ENCODE measurements at regions not wholly inside any gene's neighbourhood (a gene's known extent, or its start where the extent isn't known, plus 50 kb on each side); places are given as distances from the start of the nearest gene placed in this dataset.

GRCh38 chr18:41207706-41208105 lies 747.3 kb upstream of the PIK3C3 start:
- DNase-seq: no peak

GRCh38 chr18:41206341-41206830 lies 748.6 kb upstream of the PIK3C3 start:
- DNase-seq: no peak

- no peak for DNase-seq
Measured at GRCh38 chr18:41199212-41199611, 755.8 kb upstream of the PIK3C3 start.

- no peak for DNase-seq
Measured at GRCh38 chr18:41197967-41198366, 757.1 kb upstream of the PIK3C3 start.

GRCh38 chr18:41170346-41170745 lies 784.7 kb upstream of the PIK3C3 start:
- no peak for DNase-seq

GRCh38 chr18:41165625-41166024 lies 789.4 kb upstream of the PIK3C3 start:
- DNase-seq: no peak

- DNase-seq: no peak
Measured at GRCh38 chr18:41162781-41163180, 792.3 kb upstream of the PIK3C3 start.

- no peak for DNase-seq
Measured at GRCh38 chr18:41162191-41162590, 792.8 kb upstream of the PIK3C3 start.

- no peak for DNase-seq
Measured at GRCh38 chr18:41155910-41156851, 798.9 kb upstream of the PIK3C3 start.

- DNase-seq: no peak
Measured at GRCh38 chr18:41155025-41155424, 800.0 kb upstream of the PIK3C3 start.

GRCh38 chr18:41153871-41154270 lies 801.2 kb upstream of the PIK3C3 start:
- no peak for DNase-seq

- DNase-seq: no peak
Measured at GRCh38 chr18:41150316-41150715, 804.7 kb upstream of the PIK3C3 start.

GRCh38 chr18:41146301-41146700 lies 808.7 kb upstream of the PIK3C3 start:
- DNase-seq: no peak

- DNase-seq: no peak
Measured at GRCh38 chr18:41145516-41145915, 809.5 kb upstream of the PIK3C3 start.

- no peak for DNase-seq
Measured at GRCh38 chr18:41144441-41144840, 810.6 kb upstream of the PIK3C3 start.

GRCh38 chr18:41140506-41140905 lies 814.5 kb upstream of the PIK3C3 start:
- DNase-seq: no peak

GRCh38 chr18:41135146-41135545 lies 819.9 kb upstream of the PIK3C3 start:
- no peak for DNase-seq

GRCh38 chr18:41134426-41134825 lies 820.6 kb upstream of the PIK3C3 start:
- DNase-seq: no peak

- DNase-seq: no peak
Measured at GRCh38 chr18:41131050-41131449, 824.0 kb upstream of the PIK3C3 start.

- no peak for DNase-seq
Measured at GRCh38 chr18:41128545-41128944, 826.5 kb upstream of the PIK3C3 start.

- DNase-seq: no peak
Measured at GRCh38 chr18:41128126-41128525, 826.9 kb upstream of the PIK3C3 start.

GRCh38 chr18:41126541-41127235 lies 828.3 kb upstream of the PIK3C3 start:
- DNase-seq: no peak

GRCh38 chr18:41121116-41121826 lies 833.8 kb upstream of the PIK3C3 start:
- no peak for DNase-seq

All from hematopoietic multipotent progenitor cell treated with erythropoietin and hydrocortisone succinate and interleukin-3 and kit ligand, for 6 days (in vitro differentiated cells).